Astrocyte (in vitro differentiated cells and primary cell): ENCODE measurements at regions not wholly inside any gene's neighbourhood (a gene's known extent, or its start where the extent isn't known, plus 50 kb on each side); places are given as distances from the start of the nearest gene placed in this dataset.

Experiments
- CTCF ChIP-seq: IDR thresholded peaks from 2 replicates; pipeline ENCODE4 v1.5.1; 2011; ENCODE audit warnings: low read depth, mild to moderate bottlenecking, inconsistent platforms, low read length, moderate library complexity; ENCODE audit not compliant: insufficient read depth
- EZH2 ChIP-seq: IDR thresholded peaks from 2 replicates; pipeline ENCODE4 v1.6.1; 2012; ENCODE audit warnings: mild to moderate bottlenecking, low read length, inconsistent platforms; ENCODE audit not compliant: insufficient read depth

GRCh38 chr6:4719491-4719890 is 56.7 kb upstream of the CDYL start:
- TF ChIP-seq EZH2: no peak
- no peak for TF ChIP-seq CTCF
